LoVo (cell line): ENCODE measurements at regions not wholly inside any gene's neighbourhood (a gene's known extent, or its start where the extent isn't known, plus 50 kb on each side); places are given as distances from the start of the nearest gene placed in this dataset.
A peak's percentile ranks its signal among the peaks of the same experiment; 100 is the strongest.
"Not testable (repeated sequence)": the region's sequence is repeated elsewhere in the genome, so short reads cannot be mapped to it uniquely, and the experiment has no call there.

Experiments used
- DNase-seq: peaks from one replicate; pipeline ENCODE4 v3.0.0-alpha.2; 2016; ENCODE audit warnings: low spot score

DNA sequence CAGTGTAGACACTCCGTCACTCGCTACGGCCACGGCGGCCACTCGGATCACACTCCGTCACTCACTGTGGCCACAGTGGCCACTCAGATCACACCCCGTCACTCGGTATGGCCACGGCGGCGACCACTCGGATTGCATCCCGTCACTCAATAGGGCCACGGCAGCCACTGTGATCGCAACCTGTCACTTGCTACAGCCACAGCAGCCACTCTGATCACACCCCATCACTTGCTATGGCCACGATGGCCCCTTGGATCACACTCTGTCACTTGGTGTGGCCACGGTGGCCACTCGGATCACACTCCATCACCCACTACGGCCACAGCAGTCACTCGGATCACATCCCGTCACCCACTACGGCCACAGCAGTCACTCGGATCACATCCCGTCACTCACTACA is 175.3 kb downstream of the LAT start:
- DNase-seq: not testable (repeated sequence)

GRCh38 chr16:29159603-29160002 is 174.8 kb downstream of the LAT start:
- not testable (repeated sequence) for DNase-seq

GRCh38 chr16:29158785-29159184 is 173.9 kb downstream of the LAT start:
- no peak for DNase-seq

DNA sequence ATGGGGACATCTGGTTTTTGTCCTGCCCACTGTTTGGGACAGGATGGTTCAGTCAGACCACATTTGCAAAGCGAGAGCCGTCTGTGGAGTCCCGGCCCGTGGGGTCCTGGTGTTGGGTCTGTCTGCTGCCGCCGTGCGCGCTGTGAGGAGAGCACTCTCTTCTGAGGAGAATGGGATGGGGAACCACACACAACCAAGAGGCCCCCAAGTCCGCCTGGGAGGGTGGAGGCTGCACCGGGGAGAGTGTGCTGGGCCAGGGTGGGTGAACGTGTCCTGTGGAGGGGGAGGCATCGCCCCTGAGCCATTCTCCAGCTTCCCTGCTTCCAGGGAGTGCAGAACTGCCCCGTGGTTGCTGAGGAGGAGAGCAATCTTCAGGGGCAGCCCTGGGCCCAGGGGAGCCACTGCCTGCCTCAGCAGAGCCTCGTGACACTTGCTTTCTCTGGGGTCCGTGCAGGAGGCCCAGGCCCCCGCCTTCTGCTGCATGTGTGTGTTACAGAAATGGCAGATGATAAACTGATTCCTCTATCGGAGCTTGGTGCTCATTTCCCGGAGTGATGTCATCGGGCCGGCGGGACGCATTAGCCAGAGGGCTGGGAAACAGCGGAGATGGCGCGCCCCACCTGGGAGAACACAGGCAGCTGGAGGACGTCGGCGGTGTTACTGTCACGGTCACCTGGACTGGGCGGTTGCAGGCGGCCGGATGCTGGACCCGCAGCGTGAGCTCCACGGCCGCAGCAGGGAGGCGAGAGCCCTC is 173.4 kb downstream of the LAT start:
- DNase-seq: not testable (repeated sequence)

- DNase-seq: peak; percentile 35
These were observed 172.4 kb downstream of the LAT start for GRCh38 chr16:29157051-29157923.

GRCh38 chr16:29156511-29156910 is 171.7 kb downstream of the LAT start:
- no peak for DNase-seq

DNA sequence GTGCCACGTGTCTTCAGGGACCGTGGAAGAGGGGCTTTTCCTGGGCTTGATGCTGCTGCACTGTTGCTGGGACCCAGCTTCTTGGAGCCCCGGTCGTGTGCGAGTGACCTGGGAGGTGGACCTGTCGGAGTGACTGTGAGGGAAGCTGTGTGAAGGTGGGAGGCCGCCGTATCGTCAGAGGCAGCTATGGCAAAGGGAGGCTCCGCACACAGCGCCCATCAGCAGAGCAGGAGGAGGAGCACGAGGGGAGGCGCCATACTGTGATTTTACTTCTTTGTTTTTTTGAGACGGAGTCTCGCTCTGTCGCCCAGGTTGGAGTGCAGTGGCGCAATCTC is 171.0 kb downstream of the LAT start:
- not testable (repeated sequence) for DNase-seq

DNA sequence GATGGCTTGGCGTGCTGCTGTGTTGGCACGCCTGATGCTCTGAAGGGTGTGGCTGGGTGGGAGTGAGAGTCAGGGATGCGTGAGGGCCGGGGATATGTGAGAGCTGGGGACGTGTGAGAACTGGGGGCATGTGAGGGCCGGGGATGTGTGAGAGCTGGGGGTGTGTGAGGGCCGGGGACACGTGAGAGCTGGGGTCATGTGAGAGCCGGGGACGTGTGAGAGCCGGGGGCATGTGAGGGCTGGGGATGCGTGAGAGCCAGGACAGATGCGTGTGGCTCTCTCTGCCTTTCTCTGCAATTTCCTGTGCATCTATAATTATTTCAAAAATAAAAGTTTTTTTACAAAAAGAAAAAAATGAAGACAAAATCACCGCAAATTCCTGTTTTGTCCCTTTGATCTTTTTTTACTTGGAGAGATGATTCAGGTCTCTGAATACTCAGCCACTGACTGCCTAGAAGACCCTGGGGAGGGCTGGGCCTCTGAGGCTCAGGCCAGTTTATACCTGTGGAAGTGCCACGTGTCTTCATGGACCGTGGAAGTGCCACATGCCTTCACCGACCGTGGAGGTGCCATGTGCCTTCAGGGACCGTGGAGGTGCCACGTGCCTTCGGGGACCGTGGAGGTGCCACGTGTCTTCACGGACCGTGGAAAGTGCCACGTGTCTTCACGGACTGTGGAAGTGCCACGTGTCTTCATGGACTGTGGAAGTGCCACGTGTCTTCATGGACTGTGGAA is 170.4 kb downstream of the LAT start:
- not testable (repeated sequence) for DNase-seq

GRCh38 chr16:29154676-29155121 is 169.8 kb downstream of the LAT start:
- DNase-seq: no peak

GRCh38 chr16:29154088-29154487 is 169.2 kb downstream of the LAT start:
- DNase-seq: no peak

GRCh38 chr16:29153307-29153706 is 168.5 kb downstream of the LAT start:
- not testable (repeated sequence) for DNase-seq

- not testable (repeated sequence) for DNase-seq
These were observed 167.7 kb downstream of the LAT start for GRCh38 chr16:29152544-29153031.

DNA sequence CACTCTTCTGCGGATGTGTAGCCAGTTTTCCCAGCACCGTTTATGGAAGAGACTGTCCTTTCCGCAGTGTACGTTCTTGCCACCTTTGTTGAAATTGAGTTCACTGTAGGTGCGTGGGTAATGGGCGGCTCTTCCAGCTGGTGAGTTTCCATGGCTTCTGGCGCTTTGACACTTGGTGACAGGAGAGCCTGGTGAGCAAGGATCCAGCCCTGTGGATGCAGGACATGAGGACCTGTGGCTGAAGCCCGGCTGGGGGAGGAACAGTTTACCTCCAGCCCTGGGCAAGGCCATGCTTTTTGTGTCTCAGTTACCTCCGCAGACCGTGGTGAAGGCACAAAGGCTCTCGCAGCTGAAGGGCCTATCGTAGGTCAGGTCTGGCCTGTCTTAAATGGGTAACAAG is 166.5 kb downstream of the LAT start:
- DNase-seq: no peak

- DNase-seq: not testable (repeated sequence)
These were observed 165.1 kb downstream of the LAT start for GRCh38 chr16:29149912-29150311.

GRCh38 chr16:29148867-29149272 is 164.0 kb downstream of the LAT start:
- DNase-seq: no peak

DNA sequence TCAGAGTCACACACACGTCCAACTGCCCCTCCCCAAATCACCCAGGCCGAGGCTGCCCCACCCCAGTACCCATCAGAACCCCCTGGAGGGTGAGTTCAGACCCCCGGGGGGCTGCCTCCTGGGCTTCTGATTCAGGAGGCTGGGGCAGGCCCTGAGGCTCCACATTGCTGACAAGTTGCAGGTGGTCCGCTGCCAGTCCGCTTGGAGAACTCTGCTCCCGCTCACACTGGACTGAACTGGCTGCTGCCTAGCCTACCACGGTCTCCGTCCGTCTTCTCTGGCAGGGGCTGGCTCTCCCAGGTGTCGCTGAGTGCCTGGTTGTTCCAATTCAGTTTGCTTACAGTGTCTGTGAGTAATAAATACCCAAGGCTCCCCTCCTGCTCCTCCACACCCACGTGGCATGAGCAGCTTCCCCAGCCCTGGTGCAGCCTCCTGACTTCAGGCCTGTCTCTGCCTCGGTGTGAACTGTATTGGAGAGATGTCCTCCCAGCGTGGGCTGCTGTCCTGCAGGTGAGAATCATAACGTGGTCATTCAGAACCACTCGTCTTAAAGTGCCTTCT is 163.4 kb downstream of the LAT start:
- DNase-seq: no peak

DNA sequence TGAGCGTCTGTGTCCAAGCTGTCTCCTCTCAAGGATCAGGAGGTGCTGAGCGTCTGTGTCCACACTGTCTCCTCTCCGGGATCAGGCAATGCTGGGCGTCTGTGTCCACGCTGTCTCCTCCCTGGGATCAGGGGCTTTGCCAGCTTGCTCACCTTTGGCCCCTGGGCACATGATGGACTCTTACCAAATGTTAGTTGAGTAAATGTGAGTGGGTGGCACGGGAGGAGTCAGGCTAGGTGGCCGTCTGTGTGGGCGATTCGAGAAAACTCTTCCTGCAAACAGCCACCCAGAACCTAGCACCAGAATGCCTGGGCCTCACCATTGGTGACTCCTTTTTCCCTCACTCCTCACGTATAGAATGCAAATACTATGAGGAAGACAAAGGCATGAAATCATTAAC is 162.9 kb downstream of the LAT start:
- not testable (repeated sequence) for DNase-seq

DNA sequence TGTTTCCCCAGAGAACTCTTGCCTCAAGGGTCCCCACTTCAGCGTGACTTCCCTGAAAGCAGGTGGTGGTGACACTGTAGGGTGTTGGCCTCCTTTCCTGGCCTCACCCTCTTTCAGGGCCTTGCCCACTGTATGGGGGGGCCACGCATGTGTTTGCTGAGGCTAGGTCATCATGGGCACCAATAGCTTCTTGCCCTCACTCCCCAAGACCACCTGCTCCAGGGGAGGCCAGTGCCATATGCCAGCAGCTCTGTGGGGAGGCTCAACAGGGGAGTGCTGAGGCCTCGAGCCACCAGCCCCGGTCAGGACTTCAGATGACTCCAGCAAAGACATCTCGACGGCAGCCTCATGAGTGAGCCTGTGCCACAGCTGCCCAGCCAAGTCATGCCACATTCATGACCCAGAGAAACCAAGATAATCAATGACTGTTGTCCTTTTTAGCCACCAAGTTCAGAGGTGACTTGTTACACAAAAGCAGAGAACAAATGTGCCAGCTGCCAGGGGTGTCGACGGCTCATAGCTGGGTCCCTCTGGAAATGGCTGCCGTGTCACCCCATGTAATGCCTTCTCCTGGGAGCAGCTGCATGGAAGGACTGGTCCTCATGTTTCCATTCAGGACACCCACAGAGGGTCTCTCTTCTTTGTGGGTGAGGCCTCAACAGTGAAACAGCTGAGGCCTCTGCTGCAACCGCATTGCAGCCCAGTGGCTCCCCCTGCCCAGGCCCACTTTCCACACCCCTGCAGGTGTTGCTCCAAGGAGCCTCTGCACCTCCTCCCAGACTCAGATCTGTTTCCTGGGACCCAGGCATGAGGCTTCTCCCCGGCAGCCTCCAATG is 162.2 kb downstream of the LAT start:
- not testable (repeated sequence) for DNase-seq

DNA sequence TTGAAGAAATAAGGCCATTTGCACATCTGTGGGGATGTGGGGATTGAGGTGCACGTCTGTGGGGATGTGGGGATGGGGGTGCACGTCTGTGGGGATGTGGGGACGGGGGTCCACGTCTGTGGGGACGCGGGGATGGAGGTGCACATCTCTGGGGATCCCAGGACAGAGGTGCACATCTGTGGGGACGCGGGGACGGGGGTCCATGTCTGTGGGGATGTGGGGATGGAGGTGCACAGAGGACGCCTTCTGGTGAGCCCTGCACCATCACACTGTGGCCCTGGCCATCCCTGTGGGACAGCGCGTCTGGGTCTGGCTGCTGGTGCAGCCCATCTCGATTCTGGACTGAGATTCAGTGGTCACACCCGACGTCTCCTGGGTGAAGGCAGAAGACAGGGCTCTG is 161.4 kb downstream of the LAT start:
- no peak for DNase-seq

GRCh38 chr16:29145486-29146225 is 160.8 kb downstream of the LAT start:
- not testable (repeated sequence) for DNase-seq
